ENCODE measurements at regions not wholly inside any gene's neighbourhood (a gene's known extent, or its start where the extent isn't known, plus 50 kb on each side); places are given as distances from the start of the nearest gene placed in this dataset.

DNA sequence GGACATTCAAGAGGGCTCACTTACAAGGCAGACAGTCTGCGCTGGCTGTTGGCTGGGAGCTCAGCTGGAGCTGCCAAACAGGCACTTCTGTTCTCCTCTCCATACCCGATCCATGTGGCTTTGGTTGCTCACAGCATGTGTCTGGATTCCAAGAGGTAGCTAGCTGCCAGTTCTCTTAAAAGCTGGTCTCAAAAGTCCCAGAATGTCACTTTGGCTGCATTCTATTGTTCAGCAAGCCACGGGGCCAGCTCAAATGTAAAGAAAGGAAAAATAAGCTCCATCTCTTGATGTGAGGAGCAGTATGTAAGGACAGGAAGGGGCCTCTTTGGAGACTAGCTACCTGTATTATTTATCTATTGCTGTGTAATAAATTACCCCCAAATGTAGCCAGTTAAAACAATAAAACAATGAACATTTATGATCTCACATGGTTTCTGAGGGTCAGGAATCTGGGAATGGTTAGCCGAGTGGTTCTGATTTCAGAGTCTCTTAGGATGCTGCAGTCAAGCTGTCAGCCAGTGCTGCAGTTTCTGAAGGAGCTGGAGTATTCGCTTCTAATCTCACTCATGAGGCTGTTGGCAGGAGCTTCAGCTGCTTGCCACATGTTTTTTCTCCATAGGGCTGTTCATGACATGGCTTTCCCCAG is 112.7 kb upstream of the CLINT1 start:
- TF ChIP-seq, protein P1, sequence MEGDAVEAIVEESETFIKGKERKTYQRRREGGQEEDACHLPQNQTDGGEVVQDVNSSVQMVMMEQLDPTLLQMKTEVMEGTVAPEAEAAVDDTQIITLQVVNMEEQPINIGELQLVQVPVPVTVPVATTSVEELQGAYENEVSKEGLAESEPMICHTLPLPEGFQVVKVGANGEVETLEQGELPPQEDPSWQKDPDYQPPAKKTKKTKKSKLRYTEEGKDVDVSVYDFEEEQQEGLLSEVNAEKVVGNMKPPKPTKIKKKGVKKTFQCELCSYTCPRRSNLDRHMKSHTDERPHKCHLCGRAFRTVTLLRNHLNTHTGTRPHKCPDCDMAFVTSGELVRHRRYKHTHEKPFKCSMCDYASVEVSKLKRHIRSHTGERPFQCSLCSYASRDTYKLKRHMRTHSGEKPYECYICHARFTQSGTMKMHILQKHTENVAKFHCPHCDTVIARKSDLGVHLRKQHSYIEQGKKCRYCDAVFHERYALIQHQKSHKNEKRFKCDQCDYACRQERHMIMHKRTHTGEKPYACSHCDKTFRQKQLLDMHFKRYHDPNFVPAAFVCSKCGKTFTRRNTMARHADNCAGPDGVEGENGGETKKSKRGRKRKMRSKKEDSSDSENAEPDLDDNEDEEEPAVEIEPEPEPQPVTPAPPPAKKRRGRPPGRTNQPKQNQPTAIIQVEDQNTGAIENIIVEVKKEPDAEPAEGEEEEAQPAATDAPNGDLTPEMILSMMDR (IDR thresholded peaks at IDR 0.05), result no peak
- TF ChIP-seq POLR2A (IDR thresholded peaks at IDR 0.05), result no peak

Measured in thyroid gland (tissue), 4 donors.